Eye (tissue), 1 donor: ENCODE measurements at regions not wholly inside any gene's neighbourhood (a gene's known extent, or its start where the extent isn't known, plus 50 kb on each side); places are given as distances from the start of the nearest gene placed in this dataset.
"Not testable (repeated sequence)": the region's sequence is repeated elsewhere in the genome, so short reads cannot be mapped to it uniquely, and the experiment has no call there.

Experiments used
- DNase-seq: peaks from one replicate; pipeline ENCODE4 v3.0.0-alpha.2; 2015

- DNase-seq, result not testable (repeated sequence)
Measured at GRCh38 chr9:22508354-22508753, 61.7 kb downstream of the DMRTA1 start.

GRCh38 chr9:22508790-22509189 is 62.2 kb downstream of the DMRTA1 start:
- DNase-seq, result no peak

GRCh38 chr9:22512495-22512894 is 65.9 kb downstream of the DMRTA1 start:
- no peak for DNase-seq

- DNase-seq, result no peak
Measured at GRCh38 chr9:22514871-22515270, 68.2 kb downstream of the DMRTA1 start.

- no peak for DNase-seq
Measured at GRCh38 chr9:22522206-22522740, 75.6 kb downstream of the DMRTA1 start.

GRCh38 chr9:22528485-22528884 is 81.9 kb downstream of the DMRTA1 start:
- peak; percentile 34 for DNase-seq

- no peak for DNase-seq
Measured at GRCh38 chr9:22529426-22530199, 83.0 kb downstream of the DMRTA1 start.

GRCh38 chr9:22535780-22536179 is 89.2 kb downstream of the DMRTA1 start:
- no peak for DNase-seq

GRCh38 chr9:22537721-22538120 is 91.1 kb downstream of the DMRTA1 start:
- DNase-seq, result no peak

GRCh38 chr9:22548625-22549024 is 102.0 kb downstream of the DMRTA1 start:
- DNase-seq, result no peak

- no peak for DNase-seq
Measured at GRCh38 chr9:22574740-22575139, 128.1 kb downstream of the DMRTA1 start.

GRCh38 chr9:22580788-22581187 is 134.2 kb downstream of the DMRTA1 start:
- no peak for DNase-seq

GRCh38 chr9:22582221-22582620 is 135.6 kb downstream of the DMRTA1 start:
- no peak for DNase-seq

- no peak for DNase-seq
Measured at GRCh38 chr9:22588918-22589317, 142.3 kb downstream of the DMRTA1 start.

GRCh38 chr9:22590336-22591033 is 143.9 kb downstream of the DMRTA1 start:
- DNase-seq, result no peak

GRCh38 chr9:22595805-22596204 is 149.2 kb downstream of the DMRTA1 start:
- DNase-seq, result no peak

- DNase-seq, result no peak
Measured at GRCh38 chr9:22617156-22617555, 170.5 kb downstream of the DMRTA1 start.

- peak; percentile 10 for DNase-seq
Measured at GRCh38 chr9:22622815-22623214, 176.2 kb downstream of the DMRTA1 start.

GRCh38 chr9:22623236-22623635 is 176.6 kb downstream of the DMRTA1 start:
- DNase-seq, result peak; percentile 3

GRCh38 chr9:22625540-22625939 is 178.9 kb downstream of the DMRTA1 start:
- no peak for DNase-seq

- no peak for DNase-seq
Measured at GRCh38 chr9:22643541-22643940, 196.9 kb downstream of the DMRTA1 start.

- DNase-seq, result no peak
Measured at GRCh38 chr9:22645893-22646292, 199.3 kb downstream of the DMRTA1 start.

- no peak for DNase-seq
Measured at GRCh38 chr9:22649384-22649783, 202.8 kb downstream of the DMRTA1 start.

GRCh38 chr9:22650145-22650544 is 203.5 kb downstream of the DMRTA1 start:
- no peak for DNase-seq
